HG02678 (cell line): ENCODE measurements at regions not wholly inside any gene's neighbourhood (a gene's known extent, or its start where the extent isn't known, plus 50 kb on each side); places are given as distances from the start of the nearest gene placed in this dataset.

Source experiments
- ATAC-seq: cut with Tn5 transposase; IDR thresholded peaks from one replicate; pipeline ENCODE4 v1.9.1; 2021; ENCODE audit warnings: mild to moderate bottlenecking, moderate library complexity; ENCODE audit not compliant: unreplicated experiment

- ATAC-seq, result no peak
Observed at GRCh38 chr1:36722871-36723270, 240.2 kb upstream of the CSF3R start.

GRCh38 chr1:36721261-36721660 is 238.5 kb upstream of the CSF3R start:
- no peak for ATAC-seq

GRCh38 chr1:36717431-36717830 is 234.7 kb upstream of the CSF3R start:
- ATAC-seq, result no peak

GRCh38 chr1:36715797-36716196 is 233.1 kb upstream of the CSF3R start:
- ATAC-seq, result no peak

- no peak for ATAC-seq
Observed at GRCh38 chr1:36714301-36714700, 231.6 kb upstream of the CSF3R start.

GRCh38 chr1:36711480-36711879 is 228.8 kb upstream of the CSF3R start:
- no peak for ATAC-seq

- ATAC-seq, result no peak
Observed at GRCh38 chr1:36710951-36711350, 228.2 kb upstream of the CSF3R start.

- no peak for ATAC-seq
Observed at GRCh38 chr1:36709869-36710481, 227.3 kb upstream of the CSF3R start.

- no peak for ATAC-seq
Observed at GRCh38 chr1:36708587-36708986, 225.9 kb upstream of the CSF3R start.

GRCh38 chr1:36707221-36707620 is 224.5 kb upstream of the CSF3R start:
- ATAC-seq, result no peak

GRCh38 chr1:36706416-36706815 is 223.7 kb upstream of the CSF3R start:
- no peak for ATAC-seq

- no peak for ATAC-seq
Observed at GRCh38 chr1:36705629-36706028, 222.9 kb upstream of the CSF3R start.

- no peak for ATAC-seq
Observed at GRCh38 chr1:36703526-36704208, 221.0 kb upstream of the CSF3R start.

GRCh38 chr1:36702963-36703362 is 220.2 kb upstream of the CSF3R start:
- no peak for ATAC-seq

GRCh38 chr1:36699113-36699911 is 216.6 kb upstream of the CSF3R start:
- ATAC-seq, result no peak

- no peak for ATAC-seq
Observed at GRCh38 chr1:36697836-36698605, 215.3 kb upstream of the CSF3R start.

GRCh38 chr1:36696261-36696940 is 213.7 kb upstream of the CSF3R start:
- ATAC-seq, result no peak

GRCh38 chr1:36693603-36694002 is 210.9 kb upstream of the CSF3R start:
- ATAC-seq, result no peak

GRCh38 chr1:36693161-36693525 is 210.4 kb upstream of the CSF3R start:
- ATAC-seq, result no peak

- ATAC-seq, result no peak
Observed at GRCh38 chr1:36692465-36693160, 209.9 kb upstream of the CSF3R start.
